HCT116 (cell line): ENCODE measurements at regions not wholly inside any gene's neighbourhood (a gene's known extent, or its start where the extent isn't known, plus 50 kb on each side); places are given as distances from the start of the nearest gene placed in this dataset.

Experiments
- ATAC-seq: fragments of 200-7000 bp; cut with Tn5 transposase; 2 replicates; pipeline ENCODE4 v1.9.1; 2020; ENCODE audit warnings: mild to moderate bottlenecking, moderate library complexity
- BruUV-seq: library from RNA; stranded (reverse); fragments of 400-500 nt; replicated peaks from 2 replicates; lab custom pipeline; 2021; lab: Mats Ljungman, UMichigan
- CTCF ChIA-PET: fragments of 300-600 bp; sonication (Branson Sonifier 250); formaldehyde crosslinking; loops from one replicate; lab custom pipeline; 2021; ENCODE audit warnings: antibody characterized with exemption; lab: Charles Lee
- POLR2A ChIA-PET: fragments of 300-600, 350-600 bp; sonication (Branson Sonifier 250); formaldehyde crosslinking; loops from one replicate; lab custom pipeline; 2021; ENCODE audit warnings: antibody characterized with exemption; lab: Charles Lee
- RAD21 ChIA-PET, 2 experiments: fragments of 300-600 bp; sonication (Branson Sonifier 250); formaldehyde crosslinking; loops; one replicate each; lab custom pipeline; 2023; ENCODE audit warnings: low total read pairs in 2 of 2; ENCODE audit not compliant: uncharacterized antibody in 2 of 2, unreplicated experiment in 2 of 2, low non-redundant PET in 1 of 2; lab: Charles Lee
- DNase-seq: peaks from one replicate; pipeline ENCODE4 v3.0.0-alpha.2; 2010; ENCODE audit warnings: low read depth, low spot score
- H2AFZ ChIP-seq: fragments of 200-600 bp; shearing (Covaris generic), sonication (generic); 2 replicates; pipeline ENCODE4 v1.6.1; 2017; ENCODE audit warnings: low read depth, mixed run types, mixed read lengths, antibody characterized with exemption, low read length; ENCODE audit not compliant: poor library complexity, severe bottlenecking
- H3K27ac ChIP-seq: 2 replicates; pipeline ENCODE4 v1.5.1; 2012; ENCODE audit warnings: low read depth, low read length
- H3K27me3 ChIP-seq: fragments of 200-600 bp; sonication (generic); 2 replicates; pipeline ENCODE4 v1.6.1; 2016; ENCODE audit warnings: mixed run types, low read length, mixed read lengths; ENCODE audit not compliant: insufficient read depth
- H3K36me3 ChIP-seq, 2 experiments: fragments of 200-500 bp in 1 of 2; fragments of 200-600 bp in 1 of 2; sonication (Bioruptor generic) in 1 of 2; sonication (generic) in 1 of 2; 2 replicates each; pipeline versions ENCODE4 v1.5.1 to v1.6.1; 2014 to 2016; ENCODE audit warnings: low read length in 2 of 2, inconsistent platforms in 1 of 2, mixed read lengths in 1 of 2, mixed run types in 1 of 2; ENCODE audit not compliant: insufficient read depth in 2 of 2, control insufficient read depth in 1 of 2
- H3K4me1 ChIP-seq, 2 experiments: fragments of 200-600 bp in 1 of 2; sonication (generic) in 1 of 2; 2 replicates each; pipeline versions ENCODE4 v1.5.1 to v1.6.1; 2012 to 2017; ENCODE audit warnings: low read length in 2 of 2, inconsistent platforms in 1 of 2, mild to moderate bottlenecking in 1 of 2, mixed read lengths in 1 of 2, mixed run types in 1 of 2, moderate library complexity in 1 of 2; ENCODE audit not compliant: insufficient read depth in 2 of 2, control insufficient read depth in 1 of 2
- H3K4me2 ChIP-seq: fragments of 200-600 bp; sonication (generic); 2 replicates; pipeline ENCODE4 v1.6.1; 2017; ENCODE audit warnings: mixed run types, low read length, mixed read lengths
- H3K4me3 ChIP-seq, 2 experiments: fragments of 200-600 bp in 1 of 2; sonication (generic) in 1 of 2; replicated peaks in 1 of 2; 2 replicates each; pipeline ENCODE4 v1.5.1; 2011 to 2016; ENCODE audit warnings: low read length in 2 of 2, control low read depth in 1 of 2, low read depth in 1 of 2, mild to moderate bottlenecking in 1 of 2, mixed read lengths in 1 of 2, mixed run types in 1 of 2
- H3K79me2 ChIP-seq: fragments of 200-600 bp; sonication (generic); 2 replicates; pipeline ENCODE4 v1.6.1; 2017; ENCODE audit warnings: mild to moderate bottlenecking, mixed run types, low read length, moderate library complexity, mixed read lengths; ENCODE audit not compliant: insufficient read depth
- H3K9ac ChIP-seq: fragments of 200-600 bp; sonication (generic); 2 replicates; pipeline ENCODE4 v1.6.1; 2016; ENCODE audit warnings: low read length, mixed read lengths
- H3K9me2 ChIP-seq: fragments of 200-600 bp; sonication (generic), shearing (Covaris generic); 2 replicates; pipeline ENCODE4 v1.6.1; 2017; ENCODE audit warnings: mixed run types, mild to moderate bottlenecking, moderate library complexity; ENCODE audit not compliant: insufficient read depth
- H3K9me3 ChIP-seq, 2 experiments: fragments of 200-500 bp in 1 of 2; fragments of 200-600 bp in 1 of 2; sonication (Bioruptor generic) in 1 of 2; sonication (generic) in 1 of 2; 2 replicates each; pipeline ENCODE4 v1.6.1; 2014 to 2017; ENCODE audit warnings: low read length in 2 of 2, mixed read lengths in 2 of 2, inconsistent platforms in 1 of 2, low read depth in 1 of 2, mild to moderate bottlenecking in 1 of 2, mixed run types in 1 of 2, moderate library complexity in 1 of 2; ENCODE audit not compliant: control insufficient read depth in 1 of 2, insufficient read depth in 1 of 2
- H4K20me1 ChIP-seq: fragments of 200-600 bp; sonication (generic), shearing (Covaris generic); 2 replicates; pipeline ENCODE4 v1.6.1; 2017; ENCODE audit warnings: mixed run types, mild to moderate bottlenecking, moderate library complexity; ENCODE audit not compliant: insufficient read depth
- CBX3 ChIP-seq: IDR thresholded peaks from 2 replicates; pipeline ENCODE4 v1.6.1; 2012; ENCODE audit warnings: low read depth
- CEBPB ChIP-seq: IDR thresholded peaks from 2 replicates; pipeline ENCODE4 v1.6.1; 2012; ENCODE audit warnings: low read depth
- JUND ChIP-seq: IDR thresholded peaks from 2 replicates; pipeline ENCODE4 v1.6.1; 2012
- POLR2A ChIP-seq: IDR thresholded peaks from 2 replicates; pipeline ENCODE4 v1.7.0; 2011; ENCODE audit warnings: borderline replicate concordance; ENCODE audit not compliant: insufficient read depth, insufficient read length; ENCODE audit errors: extremely low read depth
- POLR2AphosphoS5 ChIP-seq: IDR thresholded peaks from 2 replicates; pipeline ENCODE4 v1.6.1; 2011; ENCODE audit warnings: mild to moderate bottlenecking, low read depth, low read length, moderate library complexity
- RAD21 ChIP-seq: IDR thresholded peaks from 2 replicates; pipeline ENCODE4 v1.6.1; 2012; ENCODE audit warnings: low read depth, mild to moderate bottlenecking
- SRF ChIP-seq: IDR thresholded peaks from 2 replicates; pipeline ENCODE4 v1.6.1; 2012; ENCODE audit warnings: low read depth
- TCF7L2 ChIP-seq: IDR thresholded peaks from 2 replicates; pipeline ENCODE4 v1.7.0; 2011; ENCODE audit warnings: borderline replicate concordance, inconsistent platforms; ENCODE audit not compliant: insufficient read depth, insufficient read length; ENCODE audit errors: extremely low read depth
- ZFX ChIP-seq: fragments of 450-650 bp; IDR thresholded peaks from 2 replicates; pipeline ENCODE4 v1.6.1; 2017
- intact Hi-C: fragments of 100-400 bp; cut with micrococcal nuclease; formaldehyde crosslinking; loops from 2 replicates; pipeline ENCODE4 v1.10.0; 2022
- TF ChIP-seq, protein P1 (sequence below): IDR thresholded peaks from 2 replicates; pipeline ENCODE4 v1.6.1; 2011; ENCODE audit warnings: mild to moderate bottlenecking, low read length, moderate library complexity; ENCODE audit not compliant: insufficient replicate concordance; ENCODE audit errors: extremely low read depth

DNA sequence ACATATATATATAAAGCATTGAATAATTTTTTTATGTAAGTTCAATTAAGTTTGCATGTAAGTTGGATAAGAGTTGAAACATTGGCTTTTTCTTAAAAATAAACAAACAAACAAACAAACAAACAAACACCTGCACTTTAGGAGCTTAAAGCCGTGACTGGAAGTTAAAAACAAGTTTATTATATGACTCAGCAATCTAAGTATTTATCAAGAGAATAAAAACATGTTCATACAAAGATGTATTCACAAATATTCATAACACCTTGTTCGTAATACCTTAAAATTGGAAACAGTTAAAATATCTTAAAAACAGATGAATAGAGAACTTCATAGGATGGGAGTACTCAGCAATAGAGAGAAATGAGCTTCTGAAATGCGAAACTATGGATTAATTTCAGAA, 61.5 kb upstream of the ANXA1 start:
- ChIA-PET POLR2A (no interaction called here), RAD21 (no interaction called here), CTCF (interaction anchor here (1.0 to 1.9 kb wide), 3 partner anchors 8 to 17 kb away, joined by 3 to 6 read pairs (median 5); no protein-coding TSS in a partner anchor)
- H3K4me3 ChIP-seq: no peak overlapping the region
- TF ChIP-seq TCF7L2 (no peak), ZFX (no peak), RAD21 (no peak), JUND (no peak), CBX3 (no peak), POLR2A (no peak), SRF (no peak), POLR2AphosphoS5 (no peak), CEBPB (no peak)
- TF ChIP-seq, protein P1, sequence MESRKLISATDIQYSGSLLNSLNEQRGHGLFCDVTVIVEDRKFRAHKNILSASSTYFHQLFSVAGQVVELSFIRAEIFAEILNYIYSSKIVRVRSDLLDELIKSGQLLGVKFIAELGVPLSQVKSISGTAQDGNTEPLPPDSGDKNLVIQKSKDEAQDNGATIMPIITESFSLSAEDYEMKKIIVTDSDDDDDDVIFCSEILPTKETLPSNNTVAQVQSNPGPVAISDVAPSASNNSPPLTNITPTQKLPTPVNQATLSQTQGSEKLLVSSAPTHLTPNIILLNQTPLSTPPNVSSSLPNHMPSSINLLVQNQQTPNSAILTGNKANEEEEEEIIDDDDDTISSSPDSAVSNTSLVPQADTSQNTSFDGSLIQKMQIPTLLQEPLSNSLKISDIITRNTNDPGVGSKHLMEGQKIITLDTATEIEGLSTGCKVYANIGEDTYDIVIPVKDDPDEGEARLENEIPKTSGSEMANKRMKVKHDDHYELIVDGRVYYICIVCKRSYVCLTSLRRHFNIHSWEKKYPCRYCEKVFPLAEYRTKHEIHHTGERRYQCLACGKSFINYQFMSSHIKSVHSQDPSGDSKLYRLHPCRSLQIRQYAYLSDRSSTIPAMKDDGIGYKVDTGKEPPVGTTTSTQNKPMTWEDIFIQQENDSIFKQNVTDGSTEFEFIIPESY: no peak
- no peaks in the 10 kb centered on the region; the same call in 1 of the 2 replicates for H3K9me2 ChIP-seq
- H3K4me1 ChIP-seq: no peaks in the 10 kb centered on the region; a peak in 1 of 4 replicates
- no peak for DNase-seq
- H3K36me3 ChIP-seq: no peaks in the 10 kb centered on the region
- no peak for ATAC-seq
- BruUV-seq: no TSS peak
- H3K4me2 ChIP-seq: no peak overlapping the region
- no peaks in the 10 kb centered on the region for H3K79me2 ChIP-seq
- intact Hi-C loops: no loop called here
- H2AFZ ChIP-seq: no peak overlapping the region
- no peak overlapping the region for H3K9ac ChIP-seq
- H4K20me1 ChIP-seq: no peaks in the 10 kb centered on the region
- no peaks in the 10 kb centered on the region for H3K9me3 ChIP-seq
- H3K27me3 ChIP-seq: no peaks in the 10 kb centered on the region
- no peak overlapping the region for H3K27ac ChIP-seq
